GM12878 (cell line): ENCODE measurements at regions not wholly inside any gene's neighbourhood (a gene's known extent, or its start where the extent isn't known, plus 50 kb on each side); places are given as distances from the start of the nearest gene placed in this dataset.

Experiments used
- BMI1 ChIP-seq: fragments of 450-650 bp; IDR thresholded peaks from 2 replicates; pipeline ENCODE4 v1.6.1; 2016; ENCODE audit warnings: mild to moderate bottlenecking, moderate library complexity, borderline replicate concordance
- CTCF ChIP-seq, 3 experiments: IDR thresholded peaks in 2 of 3; conservative IDR thresholded peaks in 1 of 3; 2 replicates each; pipeline ENCODE4 v1.5.1; 2011; ENCODE audit warnings: low read depth in 3 of 3, low read length in 3 of 3, mild to moderate bottlenecking in 3 of 3, control low read depth in 2 of 3, moderate library complexity in 2 of 3, inconsistent platforms in 1 of 3, mixed read lengths in 1 of 3; ENCODE audit not compliant: control insufficient read depth in 2 of 3, insufficient read depth in 1 of 3; ENCODE audit errors: extremely low read depth in 1 of 3
- EP300 ChIP-seq, 2 experiments: fragments of 150-350 bp in 1 of 2; IDR thresholded peaks; 2 replicates each; pipeline ENCODE4 v1.6.1; 2011 to 2012; ENCODE audit warnings: low read depth in 2 of 2, low read length in 2 of 2, borderline replicate concordance in 1 of 2, improper control_type of control experiment in 1 of 2, inconsistent platforms in 1 of 2; ENCODE audit not compliant: control insufficient read depth in 1 of 2
- EZH2 ChIP-seq: IDR thresholded peaks from 2 replicates; pipeline ENCODE4 v1.6.1; 2012; ENCODE audit warnings: low read depth, mild to moderate bottlenecking, control low read depth, inconsistent platforms, low read length, borderline replicate concordance; ENCODE audit not compliant: control insufficient read depth
- HSF1 ChIP-seq: fragments of 150-350 bp; IDR thresholded peaks from 2 replicates; pipeline ENCODE4 v1.6.1; 2014; ENCODE audit warnings: mild to moderate bottlenecking, low read depth, low read length
- NFYB ChIP-seq: IDR thresholded peaks from 2 replicates; pipeline ENCODE4 v1.6.1; 2011; ENCODE audit warnings: low read depth, mild to moderate bottlenecking, low read length, improper control_type of control experiment, moderate library complexity; ENCODE audit not compliant: insufficient read depth
- NR2F1 ChIP-seq: fragments of 450-650 bp; conservative IDR thresholded peaks from 2 replicates; pipeline ENCODE4 v1.6.1; 2017; ENCODE audit warnings: mild to moderate bottlenecking
- POLR2A ChIP-seq: IDR thresholded peaks from 2 replicates; pipeline ENCODE4 v1.6.1; 2011; ENCODE audit warnings: low read depth, mild to moderate bottlenecking, low read length
- POLR2AphosphoS5 ChIP-seq: IDR thresholded peaks from 2 replicates; pipeline ENCODE4 v1.6.1; 2011; ENCODE audit warnings: mild to moderate bottlenecking, low read length, inconsistent platforms
- PRDM15 ChIP-seq: fragments of 450-650 bp; formaldehyde crosslinking; IDR thresholded peaks from 2 replicates; pipeline ENCODE4 v1.4.0; 2020; ENCODE audit warnings: mild to moderate bottlenecking, moderate library complexity
- RAD21 ChIP-seq: IDR thresholded peaks from 2 replicates; pipeline ENCODE4 v1.6.1; 2011; ENCODE audit warnings: mild to moderate bottlenecking, low read depth, low read length, moderate library complexity; ENCODE audit not compliant: insufficient read depth
- RFX5 ChIP-seq: IDR thresholded peaks from 2 replicates; pipeline ENCODE4 v1.6.1; 2011; ENCODE audit warnings: low read depth, low read length, improper control_type of control experiment
- SIN3A ChIP-seq: IDR thresholded peaks from 2 replicates; pipeline ENCODE4 v1.6.1; 2012; ENCODE audit warnings: low read depth, low read length, improper control_type of control experiment
- SRF ChIP-seq, 2 experiments: IDR thresholded peaks; 2 replicates each; pipeline ENCODE4 v1.6.1; 2011; ENCODE audit warnings: low read depth in 2 of 2, low read length in 2 of 2, mild to moderate bottlenecking in 1 of 2, moderate library complexity in 1 of 2

DNA sequence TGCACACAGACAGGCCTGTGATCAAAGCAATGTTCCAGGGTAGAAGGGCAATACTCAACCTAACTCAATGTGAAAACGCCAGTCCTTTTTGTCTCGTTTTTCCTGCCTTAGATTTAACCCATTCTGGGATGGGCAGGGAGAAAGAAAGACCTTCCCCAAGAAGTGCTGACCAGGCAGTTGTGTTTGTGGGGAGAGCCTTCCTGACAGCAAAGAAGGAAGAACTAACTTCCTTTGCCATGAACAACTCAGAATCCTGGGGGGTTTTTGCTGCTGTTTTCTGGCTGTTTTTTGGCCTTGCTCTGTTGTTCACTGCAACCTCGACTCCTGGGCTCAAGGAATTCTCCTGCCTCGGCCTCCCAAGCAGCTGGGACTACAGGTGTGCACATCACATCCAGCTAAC, 112.0 kb upstream of the RAB4A start:
- TF ChIP-seq SRF (IDR thresholded peaks at IDR 0.05; ENCODE audit: low read depth in 2 of 2, low read length in 2 of 2), result no peak
- no peak for TF ChIP-seq RFX5
- no peak for TF ChIP-seq BMI1
- TF ChIP-seq POLR2AphosphoS5, result no peak
- TF ChIP-seq NFYB, result no peak
- TF ChIP-seq NR2F1, result no peak
- TF ChIP-seq EZH2, result no peak
- TF ChIP-seq PRDM15 (CRISPR knock-in tag), result no peak
- no peak for TF ChIP-seq HSF1
- no peak for TF ChIP-seq EP300 (IDR thresholded peaks at IDR 0.05; ENCODE audit: borderline replicate concordance in 1 of 2, control insufficient read depth in 1 of 2, low read depth in 2 of 2, low read length in 2 of 2)
- TF ChIP-seq CTCF (IDR thresholded peaks at IDR 0.05 in 2 of 3, conservative IDR thresholded peaks at IDR 0.05 in 1 of 3; ENCODE audit: control insufficient read depth in 2 of 3, extremely low read depth in 1 of 3, insufficient read depth in 1 of 3, low read depth in 3 of 3, low read length in 3 of 3), result no peak
- TF ChIP-seq SIN3A, result no peak
- TF ChIP-seq POLR2A, result no peak
- no peak for TF ChIP-seq RAD21
